OCI-LY1 (cell line): ENCODE measurements at regions not wholly inside any gene's neighbourhood (a gene's known extent, or its start where the extent isn't known, plus 50 kb on each side); places are given as distances from the start of the nearest gene placed in this dataset.

ENCODE experiments used
- H2AFZ ChIP-seq: fragments of 200-600 bp; sonication (generic), shearing (Covaris generic); 2 replicates; pipeline ENCODE4 v1.6.0; 2014; ENCODE audit warnings: antibody characterized with exemption, mild to moderate bottlenecking, low read length
- H3F3A ChIP-seq: fragments of 200-600 bp; sonication (generic), shearing (Covaris generic); 2 replicates; pipeline ENCODE4 v1.6.0; 2014; ENCODE audit warnings: mild to moderate bottlenecking, antibody characterized with exemption, low read length, moderate library complexity; ENCODE audit not compliant: insufficient read depth
- H3K27ac ChIP-seq: fragments of 200-600 bp; sonication (generic); 2 replicates; pipeline ENCODE4 v1.5.1; 2014; ENCODE audit warnings: low read length, mixed run types, mild to moderate bottlenecking, low read depth; ENCODE audit not compliant: poor library complexity, severe bottlenecking
- H3K27me3 ChIP-seq: fragments of 200-600 bp; sonication (generic); 2 replicates; pipeline ENCODE4 v1.6.0; 2014; ENCODE audit warnings: antibody characterized with exemption, mild to moderate bottlenecking, low read length, moderate library complexity; ENCODE audit not compliant: insufficient read depth
- H3K36me3 ChIP-seq: fragments of 200-600 bp; sonication (generic); 2 replicates; pipeline ENCODE4 v1.6.1; 2014; ENCODE audit warnings: mild to moderate bottlenecking, antibody characterized with exemption, low read length, moderate library complexity, mixed read lengths; ENCODE audit not compliant: insufficient read depth
- H3K4me1 ChIP-seq: fragments of 200-600 bp; sonication (generic); 2 replicates; pipeline ENCODE4 v1.5.1; 2014; ENCODE audit warnings: mild to moderate bottlenecking, low read length, moderate library complexity; ENCODE audit not compliant: insufficient read depth, severe bottlenecking
- H3K4me2 ChIP-seq: fragments of 200-600 bp; sonication (generic), shearing (Covaris generic); 2 replicates; pipeline ENCODE4 v1.6.1; 2014; ENCODE audit warnings: low read length
- H3K4me3 ChIP-seq: fragments of 200-600 bp; sonication (generic); 2 replicates; pipeline ENCODE4 v1.5.1; 2014; ENCODE audit warnings: low read length, low read depth, mild to moderate bottlenecking, mixed read lengths; ENCODE audit not compliant: poor library complexity, severe bottlenecking
- H3K79me2 ChIP-seq: fragments of 200-600 bp; shearing (Covaris generic); 2 replicates; pipeline ENCODE4 v1.6.1; 2016; ENCODE audit warnings: mixed run types, low read length, mixed read lengths; ENCODE audit not compliant: insufficient read depth
- H3K9ac ChIP-seq: fragments of 200-600 bp; sonication (generic), shearing (Covaris generic); 2 replicates; pipeline ENCODE4 v1.6.1; 2014; ENCODE audit warnings: mild to moderate bottlenecking, low read length, mixed read lengths
- H3K9me2 ChIP-seq: fragments of 200-600 bp; sonication (generic), shearing (Covaris generic); 2 replicates; pipeline ENCODE4 v1.6.1; 2014; ENCODE audit warnings: low read depth, mild to moderate bottlenecking, low read length, mixed read lengths
- H3K9me3 ChIP-seq: fragments of 200-600 bp; shearing (Covaris generic); 2 replicates; pipeline ENCODE4 v1.6.1; 2014; ENCODE audit warnings: low read length, mixed read lengths
- H4K20me1 ChIP-seq: fragments of 200-600 bp; sonication (generic), shearing (Covaris generic); 2 replicates; pipeline ENCODE4 v1.6.0; 2016; ENCODE audit warnings: mild to moderate bottlenecking, low read length; ENCODE audit not compliant: insufficient read depth
- CTCF ChIP-seq: fragments of 200-600 bp; sonication (generic), shearing (Covaris generic); IDR thresholded peaks from 2 replicates; pipeline ENCODE4 v1.5.1; 2017; ENCODE audit warnings: mild to moderate bottlenecking, antibody characterized with exemption, low read length, moderate library complexity, mixed read lengths
- EZH2 ChIP-seq: fragments of 200-600 bp; sonication (generic), shearing (Covaris generic); IDR thresholded peaks from 2 replicates; pipeline ENCODE4 v1.8.0; 2017; ENCODE audit warnings: borderline replicate concordance, mixed run types, mild to moderate bottlenecking, antibody characterized with exemption, low read length, moderate library complexity, mixed read lengths

DNA sequence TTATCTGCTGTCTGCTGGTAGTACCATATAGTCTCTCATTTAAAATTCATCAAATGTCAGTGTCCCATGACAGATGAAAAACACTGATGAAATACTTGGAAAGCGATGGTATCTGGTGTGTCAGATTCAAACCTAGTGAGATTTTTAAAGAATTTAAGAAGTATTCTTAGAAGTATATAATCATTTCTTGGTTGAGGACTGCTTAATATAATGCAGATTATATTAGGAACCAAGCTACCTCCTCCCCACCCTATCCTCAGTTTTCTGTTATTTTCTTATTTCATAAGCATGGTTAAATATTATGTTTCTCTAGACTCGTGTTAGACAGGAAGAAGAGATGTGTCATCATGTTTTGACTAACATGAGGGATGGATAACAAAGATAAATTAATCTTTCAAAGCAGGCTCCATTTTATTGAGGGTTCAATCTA, 118.5 kb downstream of the GLUD2 start:
- TF ChIP-seq EZH2 = no peak
- no peak for TF ChIP-seq CTCF
- no peak overlapping the region for H3K4me3 ChIP-seq
- H3K9ac ChIP-seq = no peak overlapping the region
- H4K20me1 ChIP-seq = no peaks in the 10 kb centered on the region
- H3K4me2 ChIP-seq = no peak overlapping the region
- no peak overlapping the region for H2AFZ ChIP-seq
- no peaks in the 10 kb centered on the region for H3F3A ChIP-seq
- H3K9me2 ChIP-seq = no peaks in the 10 kb centered on the region
- no peak overlapping the region for H3K27ac ChIP-seq
- no peaks in the 10 kb centered on the region for H3K27me3 ChIP-seq
- no peaks in the 10 kb centered on the region for H3K9me3 ChIP-seq
- no peaks in the 10 kb centered on the region for H3K36me3 ChIP-seq
- H3K4me1 ChIP-seq = no peaks in the 10 kb centered on the region
- no peaks in the 10 kb centered on the region for H3K79me2 ChIP-seq

- no peaks in the 10 kb centered on the region for H3K4me1 ChIP-seq
- no peak overlapping the region for H3K4me3 ChIP-seq
- no peaks in the 10 kb centered on the region for H3K79me2 ChIP-seq
- H3K36me3 ChIP-seq = no peaks in the 10 kb centered on the region
- no peak overlapping the region for H3K4me2 ChIP-seq
- no peak overlapping the region for H3K27ac ChIP-seq
- no peaks in the 10 kb centered on the region for H3K9me3 ChIP-seq
- H3K27me3 ChIP-seq = no peaks in the 10 kb centered on the region
- no peak overlapping the region for H3K9ac ChIP-seq
- no peaks in the 10 kb centered on the region for H3K9me2 ChIP-seq
- H4K20me1 ChIP-seq = no peaks in the 10 kb centered on the region
- H2AFZ ChIP-seq = no peak overlapping the region
- H3F3A ChIP-seq = no peaks in the 10 kb centered on the region
- TF ChIP-seq EZH2 (no peak), CTCF (no peak)
Observed at GRCh38 chrX:121169099-121170035, 122.0 kb downstream of the GLUD2 start.

- H3K27ac ChIP-seq = no peak overlapping the region
- no peak overlapping the region for H3K9ac ChIP-seq
- H3K9me3 ChIP-seq = no peaks in the 10 kb centered on the region
- H3K4me1 ChIP-seq = no peaks in the 10 kb centered on the region
- no peak overlapping the region for H3K4me3 ChIP-seq
- H3K4me2 ChIP-seq = no peak overlapping the region
- no peaks in the 10 kb centered on the region for H3K9me2 ChIP-seq
- TF ChIP-seq EZH2 (no peak), CTCF (no peak)
- H3K27me3 ChIP-seq = no peaks in the 10 kb centered on the region
- H2AFZ ChIP-seq = no peak overlapping the region
- no peaks in the 10 kb centered on the region for H4K20me1 ChIP-seq
- no peaks in the 10 kb centered on the region for H3F3A ChIP-seq
- H3K79me2 ChIP-seq = no peaks in the 10 kb centered on the region
- no peaks in the 10 kb centered on the region for H3K36me3 ChIP-seq
Observed at GRCh38 chrX:121172703-121173102, 125.3 kb downstream of the GLUD2 start.
